ENCODE measurements at regions not wholly inside any gene's neighbourhood (a gene's known extent, or its start where the extent isn't known, plus 50 kb on each side); places are given as distances from the start of the nearest gene placed in this dataset.

- Histone ChIP-seq H3K4me1 (no peaks in the 10 kb centered on the region), H3K9me3 (peaks cover 0 to 5% (median 0%) of the 10 kb centered on the region in 4 donors), H3K36me3 (no peaks in the 10 kb centered on the region), H3K27me3 (no peaks in the 10 kb centered on the region), H3K4me3 (no peak overlapping the region), H3K27ac (no peak overlapping the region)
- TF ChIP-seq CTCF (IDR thresholded peaks at IDR 0.05) = no peak
- TF ChIP-seq POLR2A (IDR thresholded peaks at IDR 0.05) = no peak
- TF ChIP-seq POLR2AphosphoS5 (IDR thresholded peaks at IDR 0.05) = no peak
- TF ChIP-seq EP300 (IDR thresholded peaks at IDR 0.05) = no peak
- no peak for DNase-seq
- intact Hi-C loops (cut with DNase I; ENCODE audit: low total_unique reads) = no loop called here
Measured at GRCh38 chr5:121257621-121258020, 594.1 kb upstream of the FTMT start.

GRCh38 chr5:121263456-121263855 lies 588.2 kb upstream of the FTMT start:
- intact Hi-C loops (cut with DNase I; ENCODE audit: low total_unique reads) = no loop called here
- whole genome bisulfite sequencing, 5 donors = 84 to 97% (median 85%) methylated on average over 3 of the region's 3 CpGs
- TF ChIP-seq EP300 (IDR thresholded peaks at IDR 0.05) = no peak
- TF ChIP-seq CTCF (IDR thresholded peaks at IDR 0.05) = no peak
- no peak for TF ChIP-seq POLR2A (IDR thresholded peaks at IDR 0.05)

GRCh38 chr5:121264605-121265004 lies 587.1 kb upstream of the FTMT start:
- TF ChIP-seq POLR2AphosphoS5 (IDR thresholded peaks at IDR 0.05) = no peak
- TF ChIP-seq CTCF (IDR thresholded peaks at IDR 0.05) = no peak
- TF ChIP-seq EP300 (IDR thresholded peaks at IDR 0.05) = no peak
- TF ChIP-seq POLR2A (IDR thresholded peaks at IDR 0.05) = no peak
- Histone ChIP-seq H3K4me1 (no peaks in the 10 kb centered on the region), H3K27me3 (no peaks in the 10 kb centered on the region), H3K36me3 (no peaks in the 10 kb centered on the region), H3K9me3 (peaks cover 0 to 11% (median 2%) of the 10 kb centered on the region in 4 donors), H3K27ac (no peak overlapping the region), H3K4me3 (no peak overlapping the region)
- no peak for DNase-seq
- intact Hi-C loops (cut with DNase I; ENCODE audit: low total_unique reads) = no loop called here
- WGBS, 5 donors = 65 to 83% (median 69%) methylated on average over 3 of the region's 3 CpGs

More at GRCh38 chr5:121263456-121263855, 588.2 kb upstream of the FTMT start:
- no peaks in the 10 kb centered on the region for H3K27me3 ChIP-seq
- no peaks in the 10 kb centered on the region for H3K4me1 ChIP-seq
- peaks cover 0 to 11% (median 5%) of the 10 kb centered on the region in 4 donors for H3K9me3 ChIP-seq
- no peaks in the 10 kb centered on the region for H3K36me3 ChIP-seq
- DNase-seq = no peak
- H3K4me3 ChIP-seq = no peak overlapping the region
- no peak overlapping the region for H3K27ac ChIP-seq

- TF ChIP-seq CTCF (IDR thresholded peaks at IDR 0.05) (no peak), POLR2AphosphoS5 (IDR thresholded peaks at IDR 0.05) (no peak), EP300 (IDR thresholded peaks at IDR 0.05) (no peak), POLR2A (IDR thresholded peaks at IDR 0.05) (no peak)
- peaks cover 0 to 5% (median 0%) of the 10 kb centered on the region in 4 donors for H3K9me3 ChIP-seq
- no peaks in the 10 kb centered on the region for H3K4me1 ChIP-seq
- no peaks in the 10 kb centered on the region for H3K36me3 ChIP-seq
- DNase-seq = no peak
- intact Hi-C loops (cut with DNase I; ENCODE audit: low total_unique reads) = no loop called here
- WGBS, 5 donors = 57 to 73% (median 71%) methylated on average over 2 of the region's 2 CpGs
- H3K27ac ChIP-seq = no peak overlapping the region
- no peaks in the 10 kb centered on the region for H3K27me3 ChIP-seq
- H3K4me3 ChIP-seq = no peak overlapping the region
Measured at GRCh38 chr5:121271546-121271945, 580.1 kb upstream of the FTMT start.
